ENCODE measurements at regions not wholly inside any gene's neighbourhood (a gene's known extent, or its start where the extent isn't known, plus 50 kb on each side); places are given as distances from the start of the nearest gene placed in this dataset.

DNA sequence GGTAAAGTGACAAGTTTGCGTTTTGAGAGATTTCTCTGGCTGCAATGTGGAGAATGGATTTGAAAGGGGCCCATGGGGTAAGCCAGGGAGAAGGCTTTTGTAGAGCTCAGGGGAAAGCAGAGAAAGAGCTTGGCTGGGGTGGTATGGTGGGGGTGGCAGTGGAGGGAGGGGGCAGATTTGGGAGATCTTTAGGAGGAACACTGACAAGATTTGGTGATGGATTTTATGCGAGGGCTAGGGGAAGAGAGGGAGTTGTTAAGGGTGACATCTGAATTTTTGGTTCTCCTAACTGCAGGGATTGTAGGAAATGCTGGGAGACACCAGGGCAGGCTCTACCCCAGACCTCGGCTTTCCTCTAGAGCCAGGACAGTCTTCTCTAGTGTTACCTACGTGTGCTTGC is 108.7 kb upstream of the ZNF678 start:
- no peak for ATAC-seq (ENCODE audit: low FRiP score)
- H3K27me3 ChIP-seq (ENCODE audit: control insufficient read depth in 1 of 2, insufficient read depth in 2 of 2, low read length in 1 of 2) = no peaks in the 10 kb centered on the region
- intact Hi-C loops (cut with DNase I) = no loop called here
- H3K36me3 ChIP-seq (ENCODE audit: control insufficient read depth in 1 of 2, insufficient read depth in 2 of 2, low read length in 1 of 2) = no peaks in the 10 kb centered on the region
- no peak overlapping the region for H3K27ac ChIP-seq (ENCODE audit: low read depth in 1 of 2, low read length in 2 of 2)
- 48 to 54% methylated on average over 4 of the region's 4 CpGs for WGBS, 2 donors
- no peak for DNase-seq
- no peaks in the 10 kb centered on the region for H3K9me3 ChIP-seq (ENCODE audit: control insufficient read depth, low read length)
- no peaks in the 10 kb centered on the region for H3K4me1 ChIP-seq (ENCODE audit: control insufficient read depth in 1 of 2, insufficient read depth in 2 of 2, low read length in 2 of 2)
- H3K4me3 ChIP-seq (ENCODE audit: low read length in 2 of 2) = no peak overlapping the region

DNA sequence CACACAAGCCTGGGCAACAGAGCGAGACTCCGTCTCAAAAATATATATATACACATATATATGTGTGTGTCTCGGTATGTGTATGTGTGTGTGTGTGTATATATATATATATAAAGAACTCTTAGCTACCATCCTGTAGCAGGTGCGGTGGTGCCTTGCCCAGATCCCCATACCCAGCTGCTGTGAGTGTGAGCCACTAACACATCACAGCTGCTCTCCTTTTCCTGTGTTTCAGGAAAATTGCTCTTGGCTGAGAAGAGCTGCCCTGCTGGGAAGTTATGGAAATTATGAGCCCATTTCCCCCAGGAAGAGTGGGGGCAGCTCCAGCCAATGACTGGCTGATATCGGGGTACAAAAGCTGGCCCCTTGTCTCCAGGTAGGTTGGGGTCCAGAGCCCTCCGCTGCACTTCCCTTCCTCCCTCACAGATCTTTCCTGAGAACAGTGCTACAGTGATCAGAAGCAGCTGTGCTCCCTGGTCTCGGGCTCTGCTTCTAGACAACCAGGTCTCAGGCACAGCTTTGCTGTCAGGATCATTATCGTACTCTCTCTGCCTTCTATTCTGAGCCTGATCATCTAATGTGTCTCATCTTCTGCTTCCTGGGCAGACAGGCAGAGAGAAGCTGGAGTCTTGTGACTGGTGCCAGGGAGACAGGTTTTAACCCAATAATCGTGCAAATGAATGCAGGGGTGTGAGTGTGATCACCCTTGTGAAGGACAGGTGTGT is 109.6 kb upstream of the ZNF678 start:
- Histone ChIP-seq H3K27ac (ENCODE audit: low read depth in 1 of 2, low read length in 2 of 2) (no peak overlapping the region), H3K4me3 (ENCODE audit: low read length in 2 of 2) (no peak overlapping the region), H3K27me3 (ENCODE audit: control insufficient read depth in 1 of 2, insufficient read depth in 2 of 2, low read length in 1 of 2) (no peaks in the 10 kb centered on the region), H3K36me3 (ENCODE audit: control insufficient read depth in 1 of 2, insufficient read depth in 2 of 2, low read length in 1 of 2) (no peaks in the 10 kb centered on the region), H3K4me1 (ENCODE audit: control insufficient read depth in 1 of 2, insufficient read depth in 2 of 2, low read length in 2 of 2) (no peaks in the 10 kb centered on the region), H3K9me3 (ENCODE audit: control insufficient read depth, low read length) (no peaks in the 10 kb centered on the region)
- ATAC-seq (ENCODE audit: low FRiP score) (no peak), DNase-seq (no peak)
- intact Hi-C loops (cut with DNase I) = no loop called here
- WGBS, 2 donors = 69 to 74% methylated on average over 9 of the region's 9 CpGs

DNA sequence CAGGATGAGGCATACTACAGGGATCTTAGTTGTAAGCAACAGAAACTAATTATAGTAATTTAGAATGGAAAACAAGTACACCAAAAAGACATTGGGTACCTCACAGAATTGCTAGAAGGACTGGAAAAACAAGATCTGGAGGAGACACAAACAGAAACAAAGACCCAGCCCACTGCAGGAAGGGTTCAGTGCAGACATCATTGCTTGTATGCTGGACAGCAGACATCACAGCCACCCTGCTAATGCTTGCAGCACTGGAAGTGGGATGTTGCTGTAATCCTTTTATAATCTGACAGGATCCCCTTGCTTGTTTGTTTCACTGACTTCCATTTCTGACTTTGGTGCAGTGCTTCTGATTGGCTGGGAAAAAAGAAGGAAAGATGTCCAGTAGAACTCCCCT is 111.4 kb upstream of the ZNF678 start:
- H3K27me3 ChIP-seq (ENCODE audit: control insufficient read depth in 1 of 2, insufficient read depth in 2 of 2, low read length in 1 of 2) = no peaks in the 10 kb centered on the region
- no peaks in the 10 kb centered on the region for H3K4me1 ChIP-seq (ENCODE audit: control insufficient read depth in 1 of 2, insufficient read depth in 2 of 2, low read length in 2 of 2)
- H3K27ac ChIP-seq (ENCODE audit: low read depth in 1 of 2, low read length in 2 of 2) = no peak overlapping the region
- H3K36me3 ChIP-seq (ENCODE audit: control insufficient read depth in 1 of 2, insufficient read depth in 2 of 2, low read length in 1 of 2) = no peaks in the 10 kb centered on the region
- H3K9me3 ChIP-seq (ENCODE audit: control insufficient read depth, low read length) = no peaks in the 10 kb centered on the region
- no peak for DNase-seq
- ATAC-seq (ENCODE audit: low FRiP score) = no peak
- intact Hi-C loops (cut with DNase I) = no loop called here
- no peak overlapping the region for H3K4me3 ChIP-seq (ENCODE audit: low read length in 2 of 2)

DNA sequence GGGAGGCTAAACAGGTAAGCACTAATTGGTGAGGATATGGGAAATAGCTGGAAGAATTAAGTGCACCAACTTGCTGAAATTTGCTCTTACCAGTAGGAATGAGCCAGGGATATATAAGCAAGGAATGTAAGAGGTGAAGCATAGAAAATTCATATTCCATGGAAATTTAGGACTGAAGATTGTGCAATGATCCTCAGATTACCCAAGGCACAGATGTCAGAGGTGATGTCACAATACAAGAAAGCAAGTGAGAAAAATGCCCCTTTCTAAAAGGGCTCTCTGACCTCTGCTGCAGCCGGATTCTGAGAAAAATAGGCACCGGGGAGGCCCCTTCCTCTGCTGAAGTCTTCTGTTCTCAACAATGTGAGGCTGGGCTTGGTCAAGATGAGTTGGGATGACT is 112.3 kb upstream of the ZNF678 start:
- Histone ChIP-seq H3K36me3 (ENCODE audit: control insufficient read depth in 1 of 2, insufficient read depth in 2 of 2, low read length in 1 of 2) (no peaks in the 10 kb centered on the region), H3K4me3 (ENCODE audit: low read length in 2 of 2) (no peak overlapping the region), H3K27ac (ENCODE audit: low read depth in 1 of 2, low read length in 2 of 2) (no peak overlapping the region), H3K9me3 (ENCODE audit: control insufficient read depth, low read length) (no peaks in the 10 kb centered on the region), H3K27me3 (ENCODE audit: control insufficient read depth in 1 of 2, insufficient read depth in 2 of 2, low read length in 1 of 2) (no peaks in the 10 kb centered on the region), H3K4me1 (ENCODE audit: control insufficient read depth in 1 of 2, insufficient read depth in 2 of 2, low read length in 2 of 2) (no peaks in the 10 kb centered on the region)
- DNase-seq = no peak
- WGBS, 2 donors = 65 to 90% methylated on average over 2 of the region's 2 CpGs
- ATAC-seq (ENCODE audit: low FRiP score) = no peak
- intact Hi-C loops (cut with DNase I) = no loop called here

DNA sequence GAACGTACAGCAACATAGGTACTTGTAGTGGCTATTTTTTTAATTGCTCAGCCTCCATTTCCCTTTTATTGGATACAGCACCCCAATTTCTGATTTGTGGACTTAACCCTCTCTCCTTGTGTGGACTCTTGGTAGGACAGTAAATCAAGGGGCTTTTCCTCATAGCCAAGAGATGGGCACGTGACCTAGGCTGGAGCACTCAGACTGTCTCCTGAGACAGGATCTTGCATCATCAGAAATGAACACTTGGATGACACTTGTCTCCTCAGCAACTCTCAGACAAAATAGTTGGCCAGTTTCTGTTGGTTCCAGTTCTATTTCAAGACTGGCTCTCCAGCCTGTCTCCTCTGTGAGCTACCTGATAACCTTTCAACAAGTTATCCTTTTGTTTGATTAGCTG is 112.9 kb upstream of the ZNF678 start:
- 82 to 87% methylated on average over 2 of the region's 2 CpGs for WGBS, 2 donors
- H3K4me1 ChIP-seq (ENCODE audit: control insufficient read depth in 1 of 2, insufficient read depth in 2 of 2, low read length in 2 of 2) = no peaks in the 10 kb centered on the region
- no peaks in the 10 kb centered on the region for H3K27me3 ChIP-seq (ENCODE audit: control insufficient read depth in 1 of 2, insufficient read depth in 2 of 2, low read length in 1 of 2)
- H3K9me3 ChIP-seq (ENCODE audit: control insufficient read depth, low read length) = no peaks in the 10 kb centered on the region
- no peaks in the 10 kb centered on the region for H3K36me3 ChIP-seq (ENCODE audit: control insufficient read depth in 1 of 2, insufficient read depth in 2 of 2, low read length in 1 of 2)
- intact Hi-C loops (cut with DNase I) = no loop called here
- no peak overlapping the region for H3K27ac ChIP-seq (ENCODE audit: low read depth in 1 of 2, low read length in 2 of 2)
- DNase-seq (no peak), ATAC-seq (ENCODE audit: low FRiP score) (no peak)
- H3K4me3 ChIP-seq (ENCODE audit: low read length in 2 of 2) = no peak overlapping the region

DNA sequence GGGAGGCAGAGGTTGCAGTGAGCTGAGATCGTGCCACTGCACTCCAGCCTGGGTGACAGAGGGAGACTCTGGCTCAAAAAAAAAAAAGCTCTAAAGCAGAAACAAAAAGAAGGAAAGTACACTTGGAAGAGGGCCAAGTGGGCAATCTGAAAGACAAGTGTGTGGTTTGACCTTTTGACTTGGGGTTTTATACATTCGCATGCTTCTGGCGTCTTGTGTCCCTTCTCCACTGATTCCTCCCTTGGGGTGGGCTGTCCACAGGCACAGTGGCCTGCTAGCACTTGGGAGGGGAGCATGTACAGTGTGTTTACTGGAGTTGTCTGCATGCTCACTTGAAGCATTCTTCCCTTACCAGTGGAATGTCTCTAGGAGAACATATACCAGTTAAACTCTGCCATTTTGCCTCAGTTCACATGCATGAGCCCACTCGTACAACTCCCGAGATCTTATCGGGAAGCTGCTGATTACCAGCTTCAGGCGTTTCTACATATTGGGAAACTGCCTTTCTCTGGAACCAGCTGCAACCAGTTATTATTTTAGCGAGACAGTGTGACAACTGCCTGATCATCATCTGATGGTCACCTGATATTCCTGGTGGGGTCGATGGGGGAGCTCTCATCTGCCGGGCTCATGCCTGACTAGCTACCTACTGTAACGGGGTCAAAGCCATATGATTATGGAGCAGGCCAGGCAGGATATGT is 113.5 kb upstream of the ZNF678 start:
- ATAC-seq (ENCODE audit: low FRiP score) = no peak
- 89 to 91% methylated on average over 11 of the region's 11 CpGs for WGBS, 2 donors

DNA sequence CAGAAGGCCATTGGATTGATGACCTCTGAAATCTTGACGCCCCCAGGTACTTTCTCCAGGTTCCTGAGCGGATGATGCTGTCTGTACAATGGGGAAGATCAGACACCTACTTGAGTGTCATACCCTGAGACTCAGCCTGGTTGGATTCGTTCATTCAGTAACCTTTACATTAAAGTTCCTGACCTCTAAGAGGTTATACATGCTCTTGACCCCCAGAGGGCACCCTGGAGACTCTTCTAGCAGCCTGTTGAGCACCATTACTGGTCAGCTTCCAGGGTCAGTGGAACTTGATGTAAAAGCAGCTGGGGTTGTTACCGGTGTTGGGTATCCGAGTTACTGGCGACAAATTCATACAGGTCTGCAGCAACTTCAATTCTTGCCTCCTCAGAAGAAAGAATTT is 114.3 kb upstream of the ZNF678 start:
- H3K9me3 ChIP-seq (ENCODE audit: control insufficient read depth, low read length) = no peaks in the 10 kb centered on the region
- DNase-seq (no peak), ATAC-seq (ENCODE audit: low FRiP score) (no peak)
- H3K4me1 ChIP-seq (ENCODE audit: control insufficient read depth in 1 of 2, insufficient read depth in 2 of 2, low read length in 2 of 2) = no peaks in the 10 kb centered on the region
- H3K4me3 ChIP-seq (ENCODE audit: low read length in 2 of 2) = no peak overlapping the region
- intact Hi-C loops (cut with DNase I) = loop anchor here (10.0 kb wide), 3 partner anchors 394 to 544 kb away; no protein-coding TSS in a partner anchor
- 64 to 71% methylated on average over 6 of the region's 6 CpGs for WGBS, 2 donors
- H3K36me3 ChIP-seq (ENCODE audit: control insufficient read depth in 1 of 2, insufficient read depth in 2 of 2, low read length in 1 of 2) = no peaks in the 10 kb centered on the region
- no peak overlapping the region for H3K27ac ChIP-seq (ENCODE audit: low read depth in 1 of 2, low read length in 2 of 2)
- H3K27me3 ChIP-seq (ENCODE audit: control insufficient read depth in 1 of 2, insufficient read depth in 2 of 2, low read length in 1 of 2) = no peaks in the 10 kb centered on the region

More for the DNA sequence above, 113.5 kb upstream of the ZNF678 start:
- DNase-seq = no peak
- H3K4me1 ChIP-seq (ENCODE audit: control insufficient read depth in 1 of 2, insufficient read depth in 2 of 2, low read length in 2 of 2) = no peaks in the 10 kb centered on the region
- H3K27ac ChIP-seq (ENCODE audit: low read depth in 1 of 2, low read length in 2 of 2) = no peak overlapping the region
- H3K4me3 ChIP-seq (ENCODE audit: low read length in 2 of 2) = no peak overlapping the region
- no peaks in the 10 kb centered on the region for H3K36me3 ChIP-seq (ENCODE audit: control insufficient read depth in 1 of 2, insufficient read depth in 2 of 2, low read length in 1 of 2)
- H3K9me3 ChIP-seq (ENCODE audit: control insufficient read depth, low read length) = no peaks in the 10 kb centered on the region
- intact Hi-C loops (cut with DNase I) = loop anchor here (10.0 kb wide), 3 partner anchors 395 to 545 kb away; no protein-coding TSS in a partner anchor
- no peaks in the 10 kb centered on the region for H3K27me3 ChIP-seq (ENCODE audit: control insufficient read depth in 1 of 2, insufficient read depth in 2 of 2, low read length in 1 of 2)

DNA sequence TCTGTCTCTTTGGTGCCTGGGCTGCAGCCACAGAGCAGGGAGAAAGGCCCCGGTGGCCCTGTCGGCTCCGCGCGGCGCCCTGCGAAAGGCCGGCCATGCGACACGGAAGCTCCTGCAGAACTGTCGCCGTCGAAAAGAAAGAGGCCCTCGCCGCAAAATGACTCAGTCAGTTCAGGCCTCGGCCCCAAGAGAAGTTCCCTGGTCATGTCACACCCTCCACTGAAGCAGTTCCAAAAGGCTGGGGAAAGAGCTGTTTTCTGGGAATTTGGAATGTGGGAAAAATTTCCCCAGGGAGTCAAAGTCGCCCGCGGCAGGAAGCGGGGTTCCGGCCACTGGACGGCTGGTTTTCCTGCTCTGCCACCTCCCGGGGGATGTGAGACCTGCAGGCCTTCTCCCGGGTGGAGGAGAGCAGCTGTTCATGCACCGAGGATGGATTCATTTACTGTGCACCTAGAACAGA is 115.8 kb upstream of the ZNF678 start:
- Histone ChIP-seq H3K27me3 (ENCODE audit: control insufficient read depth in 1 of 2, insufficient read depth in 2 of 2, low read length in 1 of 2) (no peaks in the 10 kb centered on the region), H3K27ac (ENCODE audit: low read depth in 1 of 2, low read length in 2 of 2) (no peak overlapping the region), H3K36me3 (ENCODE audit: control insufficient read depth in 1 of 2, insufficient read depth in 2 of 2, low read length in 1 of 2) (no peaks in the 10 kb centered on the region), H3K4me3 (ENCODE audit: low read length in 2 of 2) (no peak overlapping the region), H3K4me1 (ENCODE audit: control insufficient read depth in 1 of 2, insufficient read depth in 2 of 2, low read length in 2 of 2) (no peaks in the 10 kb centered on the region), H3K9me3 (ENCODE audit: control insufficient read depth, low read length) (no peaks in the 10 kb centered on the region)
- WGBS, 2 donors = 19 to 25% methylated on average over 25 of the region's 25 CpGs
- DNase-seq (peak; percentile 81 to 88), ATAC-seq (ENCODE audit: low FRiP score) (no peak)
- intact Hi-C loops (cut with DNase I) = loop anchor here (10.0 kb wide), 3 partner anchors 393 to 543 kb away; no protein-coding TSS in a partner anchor

DNA sequence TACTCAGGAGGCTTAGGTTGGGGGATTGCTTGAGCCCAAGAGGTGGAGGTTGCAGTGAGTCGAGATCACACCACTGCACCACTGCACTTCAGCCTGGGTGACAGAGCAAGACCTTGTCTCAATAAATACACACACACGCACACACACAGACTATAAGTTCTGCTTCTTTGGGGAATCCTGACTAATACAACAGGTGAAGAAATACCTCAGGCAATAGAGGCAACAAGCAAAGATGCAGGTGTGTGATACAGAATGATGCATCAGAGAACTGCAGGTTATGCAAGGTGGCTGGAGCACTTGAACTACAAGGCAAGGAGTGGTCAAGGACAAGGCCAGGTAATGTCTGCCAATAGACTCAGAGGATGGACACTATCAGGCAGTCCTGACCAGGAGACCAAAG is 117.6 kb upstream of the ZNF678 start:
- no peak overlapping the region for H3K27ac ChIP-seq (ENCODE audit: low read depth in 1 of 2, low read length in 2 of 2)
- H3K36me3 ChIP-seq (ENCODE audit: control insufficient read depth in 1 of 2, insufficient read depth in 2 of 2, low read length in 1 of 2) = no peaks in the 10 kb centered on the region
- intact Hi-C loops (cut with DNase I) = loop anchor here (10.0 kb wide), 3 partner anchors 391 to 541 kb away; no protein-coding TSS in a partner anchor
- no peaks in the 10 kb centered on the region for H3K4me1 ChIP-seq (ENCODE audit: control insufficient read depth in 1 of 2, insufficient read depth in 2 of 2, low read length in 2 of 2)
- ATAC-seq (ENCODE audit: low FRiP score) (no peak), DNase-seq (no peak)
- no peaks in the 10 kb centered on the region for H3K27me3 ChIP-seq (ENCODE audit: control insufficient read depth in 1 of 2, insufficient read depth in 2 of 2, low read length in 1 of 2)
- no peaks in the 10 kb centered on the region for H3K9me3 ChIP-seq (ENCODE audit: control insufficient read depth, low read length)
- H3K4me3 ChIP-seq (ENCODE audit: low read length in 2 of 2) = no peak overlapping the region
- WGBS, 2 donors = 96 to 97% methylated on average over 2 of the region's 2 CpGs

Measured in aorta (tissue), 5 donors.